Kidney (tissue), 13 donors: ENCODE measurements at regions not wholly inside any gene's neighbourhood (a gene's known extent, or its start where the extent isn't known, plus 50 kb on each side); places are given as distances from the start of the nearest gene placed in this dataset.

Experiments used
- DNase-seq, 5 donors: peaks; one replicate each; pipeline ENCODE4 v3.0.0-alpha.2; 2013 to 2020
- FAIRE-seq: peaks from 2 replicates; lab custom pipeline; 2012; peaks lifted over from hg19 to GRCh38; lab: Jason Lieb, UNC
- H3K27ac ChIP-seq, 2 donors: one replicate each; pipeline ENCODE4 v1.7.0; 2013; ENCODE audit warnings: low read depth in 2 of 2, low read length in 2 of 2, inconsistent platforms in 1 of 2
- H3K27me3 ChIP-seq: one replicate; pipeline ENCODE4 v1.7.1; 2013; ENCODE audit warnings: low read length, inconsistent platforms; ENCODE audit not compliant: control insufficient read depth, insufficient read depth
- H3K36me3 ChIP-seq, 3 donors: one replicate each; pipeline versions ENCODE4 v1.7.0 to v1.7.1; 2013; ENCODE audit warnings: low read length in 3 of 3, control low read depth in 1 of 3, inconsistent platforms in 1 of 3; ENCODE audit not compliant: insufficient read depth in 3 of 3, control insufficient read depth in 2 of 3
- H3K4me1 ChIP-seq, 3 donors: one replicate each; pipeline versions ENCODE4 v1.7.0 to v1.7.1; 2013; ENCODE audit warnings: low read length in 3 of 3, inconsistent platforms in 1 of 3, low read depth in 1 of 3; ENCODE audit not compliant: control insufficient read depth in 2 of 3, insufficient read depth in 2 of 3
- H3K4me3 ChIP-seq, 3 donors: one replicate each; pipeline versions ENCODE4 v1.7.0 to v1.8.1; 2013; ENCODE audit warnings: low read length in 3 of 3, control low read depth in 1 of 3, inconsistent platforms in 1 of 3
- H3K9ac ChIP-seq, 3 donors: one replicate each; pipeline versions ENCODE4 v1.7.0 to v1.7.1; 2013; ENCODE audit warnings: low read length in 3 of 3, control low read depth in 1 of 3, inconsistent platforms in 1 of 3
- H3K9me3 ChIP-seq, 3 donors: one replicate each; pipeline versions ENCODE4 v1.7.0 to v1.7.1; 2013; ENCODE audit warnings: low read length in 3 of 3, control low read depth in 1 of 3, inconsistent platforms in 1 of 3; ENCODE audit not compliant: control insufficient read depth in 2 of 3, insufficient read depth in 1 of 3
- CTCF ChIP-seq: IDR thresholded peaks from 3 replicates; pipeline ENCODE4 v1.5.1; 2012; ENCODE audit warnings: mild to moderate bottlenecking, moderate library complexity, borderline replicate concordance; ENCODE audit not compliant: insufficient read depth; ENCODE audit errors: extremely low read depth
- intact Hi-C: fragments of 100-400 bp; cut with DNase I; formaldehyde crosslinking; loops from one replicate; pipeline ENCODE4 v1.11.1; 2022
- donor health status: control.
- donor health status: control.
- donor health status: control.
- donor health status: control.
- donor health status: control.
- donor health status: DM: yes; HTN: yes; CAD: no.
- donor health status: Normal renal cell carcinoma (clear cell type).

DNA sequence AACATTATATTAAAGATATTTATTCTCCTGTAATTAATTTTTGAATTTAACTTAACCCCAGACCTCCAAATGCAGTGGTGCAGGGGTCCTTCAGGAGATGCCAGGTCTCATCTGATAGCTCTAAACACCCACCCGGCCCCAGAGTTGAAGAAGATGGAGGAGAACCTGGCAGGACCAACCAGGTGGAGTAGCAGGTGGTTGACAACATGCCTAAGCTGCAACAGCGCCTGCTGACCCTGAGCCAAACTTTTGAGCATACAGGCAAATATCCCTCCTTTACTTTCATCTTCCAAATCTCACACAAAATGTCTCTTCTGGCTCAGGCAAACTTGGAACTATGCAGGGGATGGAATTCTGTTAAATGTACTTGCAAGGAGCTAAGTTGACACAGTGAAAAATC lies 145.3 kb upstream of the TCF21 start:
- TF ChIP-seq CTCF: no peak
- Histone ChIP-seq H3K4me1 (no peaks in the 10 kb centered on the region), H3K9ac (no peak overlapping the region), H3K9me3 (no peaks in the 10 kb centered on the region), H3K4me3 (no peak overlapping the region), H3K36me3 (no peaks in the 10 kb centered on the region), H3K27ac (no peak overlapping the region), H3K27me3 (no peaks in the 10 kb centered on the region)
- DNase-seq (no peak), FAIRE-seq (no peak)
- intact Hi-C loops: no loop called here

DNA sequence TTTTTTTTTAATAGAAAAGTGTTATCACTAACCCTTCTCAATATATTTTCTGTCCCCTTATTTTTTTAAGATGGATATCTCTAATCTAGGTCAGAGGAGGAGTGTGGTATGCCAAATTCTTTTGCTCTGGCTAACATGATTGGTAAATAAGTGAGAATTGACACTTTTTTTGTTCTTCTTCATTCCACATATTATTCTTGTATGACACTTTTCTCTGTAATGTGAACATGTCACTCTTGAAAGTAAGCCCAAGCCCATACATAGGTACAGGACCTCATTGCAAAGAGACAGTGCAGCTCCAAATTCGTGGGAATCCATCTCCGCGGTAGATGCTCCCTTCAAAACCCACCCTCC lies 142.5 kb upstream of the TCF21 start:
- H3K36me3 ChIP-seq: no peaks in the 10 kb centered on the region
- no peaks in the 10 kb centered on the region for H3K9me3 ChIP-seq
- no peaks in the 10 kb centered on the region for H3K4me1 ChIP-seq
- H3K27ac ChIP-seq: no peak overlapping the region
- DNase-seq: no peak
- no peak for TF ChIP-seq CTCF
- no peak overlapping the region for H3K4me3 ChIP-seq
- no peaks in the 10 kb centered on the region for H3K27me3 ChIP-seq
- H3K9ac ChIP-seq: no peak overlapping the region
- FAIRE-seq: no peak
- intact Hi-C loops: no loop called here

- Histone ChIP-seq H3K4me3 (no peak overlapping the region), H3K9me3 (no peaks in the 10 kb centered on the region), H3K27me3 (no peaks in the 10 kb centered on the region), H3K36me3 (no peaks in the 10 kb centered on the region), H3K9ac (no peak overlapping the region), H3K27ac (no peak overlapping the region), H3K4me1 (peaks cover 0 to 4% (median 0%) of the 10 kb centered on the region in 3 donors)
- FAIRE-seq: no peak
- no peak for TF ChIP-seq CTCF
- intact Hi-C loops: no loop called here
- DNase-seq: peak in 1 of 5 donors; percentile 35
Observed at GRCh38 chr6:133748628-133749027, 140.3 kb upstream of the TCF21 start.

DNA sequence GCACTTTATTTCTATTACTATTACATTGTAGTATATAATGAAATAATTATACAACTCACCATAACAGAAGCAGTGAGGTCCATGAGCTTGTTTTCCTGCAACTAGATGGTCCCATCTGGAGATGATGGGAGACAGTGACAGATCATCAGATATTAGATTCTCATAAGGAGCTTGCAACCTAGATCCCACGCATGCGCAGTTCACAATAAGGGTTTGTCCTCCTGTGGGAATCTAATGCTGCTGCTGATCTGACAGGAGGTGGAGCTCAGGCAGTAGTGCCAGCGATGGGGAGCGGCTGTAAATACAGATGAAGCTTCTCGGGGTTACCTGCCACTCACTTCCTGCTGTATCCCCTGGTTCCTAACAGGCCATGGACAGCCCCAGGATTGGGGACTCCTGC lies 139.5 kb upstream of the TCF21 start:
- DNase-seq: no peak
- Histone ChIP-seq H3K4me3 (no peak overlapping the region), H3K4me1 (peaks cover 0 to 4% (median 0%) of the 10 kb centered on the region in 3 donors), H3K36me3 (no peaks in the 10 kb centered on the region), H3K9ac (no peak overlapping the region), H3K27ac (no peak overlapping the region), H3K27me3 (no peaks in the 10 kb centered on the region), H3K9me3 (no peaks in the 10 kb centered on the region)
- intact Hi-C loops: no loop called here
- no peak for TF ChIP-seq CTCF
- no peak for FAIRE-seq
